IMR-90 (cell line): ENCODE measurements at regions not wholly inside any gene's neighbourhood (a gene's known extent, or its start where the extent isn't known, plus 50 kb on each side); places are given as distances from the start of the nearest gene placed in this dataset.

Source experiments
- ATAC-seq: fragments of 200-7000 bp; cut with Tn5 transposase; 2 replicates; pipeline ENCODE4 v1.9.1; 2020; ENCODE audit warnings: low read depth, mild to moderate bottlenecking, moderate library complexity
- BruUV-seq: library from RNA; stranded (reverse); fragments of 400-500 nt; replicated peaks from 2 replicates; lab custom pipeline; 2021; lab: Mats Ljungman, UMichigan
- CTCF ChIA-PET: fragments of 300-600 bp; formaldehyde crosslinking; extraction: SDS; loops from one replicate; lab custom pipeline; 2021; ENCODE audit warnings: antibody characterized with exemption; lab: Yijun Ruan, JAX
- POLR2A ChIA-PET: fragments of 300-600 bp; sonication (Branson Sonifier 250); formaldehyde crosslinking; loops from one replicate; lab custom pipeline; 2022; ENCODE audit warnings: antibody characterized with exemption; ENCODE audit not compliant: unreplicated experiment; lab: Charles Lee
- DNase-seq: peaks from one replicate; pipeline ENCODE4 v3.0.0; 2013
- H2AFZ ChIP-seq: replicated peaks from 2 replicates; pipeline ENCODE3; 2013; ENCODE audit warnings: low read length, mild to moderate bottlenecking; ENCODE audit not compliant: poor library complexity
- H2AK5ac ChIP-seq: 2 replicates; pipeline ENCODE4 v1.6.1; 2013; ENCODE audit warnings: low read depth, low read length, inconsistent platforms
- H2AK9ac ChIP-seq: replicated peaks from 2 replicates; pipeline ENCODE3; 2013; ENCODE audit warnings: mild to moderate bottlenecking, low read depth, low read length, moderate library complexity; ENCODE audit not compliant: poor library complexity
- H2BK120ac ChIP-seq: 2 replicates; pipeline ENCODE4 v1.6.1; 2013; ENCODE audit warnings: low read depth, low read length, inconsistent platforms
- H2BK15ac ChIP-seq: 3 replicates; pipeline ENCODE4 v1.6.1; 2013; ENCODE audit warnings: low read depth, low read length, inconsistent platforms
- H2BK20ac ChIP-seq: 2 replicates; pipeline ENCODE4 v1.6.1; 2013; ENCODE audit warnings: low read depth, mild to moderate bottlenecking, inconsistent platforms, low read length, moderate library complexity
- H2BK5ac ChIP-seq: 2 replicates; pipeline ENCODE4 v1.6.1; 2013; ENCODE audit warnings: mild to moderate bottlenecking, low read depth, low read length, inconsistent platforms; ENCODE audit not compliant: poor library complexity, severe bottlenecking
- H3K14ac ChIP-seq: replicated peaks from 2 replicates; pipeline ENCODE4 v1.6.1; 2013; ENCODE audit warnings: low read depth, low read length, inconsistent platforms
- H3K18ac ChIP-seq: 2 replicates; pipeline ENCODE4 v1.6.1; 2013; ENCODE audit warnings: low read depth, low read length, control low read depth
- H3K23ac ChIP-seq: 2 replicates; pipeline ENCODE4 v1.6.1; 2013; ENCODE audit warnings: low read depth, low read length, inconsistent platforms
- H3K27ac ChIP-seq: 2 replicates; pipeline ENCODE4 v1.5.1; 2013; ENCODE audit warnings: mild to moderate bottlenecking, control low read depth, low read length; ENCODE audit not compliant: insufficient read depth
- H3K27me3 ChIP-seq: 2 replicates; pipeline ENCODE4 v1.6.1; 2013; ENCODE audit warnings: low read length; ENCODE audit not compliant: control insufficient read depth, insufficient read depth
- H3K36me3 ChIP-seq: 2 replicates; pipeline ENCODE4 v1.6.1; 2013; ENCODE audit warnings: low read length, mixed read lengths; ENCODE audit not compliant: control insufficient read depth, insufficient read depth
- H3K4ac ChIP-seq: 2 replicates; pipeline ENCODE4 v1.6.1; 2013; ENCODE audit warnings: low read depth, low read length, inconsistent platforms
- H3K4me1 ChIP-seq: 2 replicates; pipeline ENCODE4 v1.6.1; 2013; ENCODE audit warnings: low read length, mixed read lengths; ENCODE audit not compliant: control insufficient read depth, insufficient read depth
- H3K4me2 ChIP-seq: 2 replicates; pipeline ENCODE4 v1.6.1; 2013; ENCODE audit warnings: low read depth, mild to moderate bottlenecking, control low read depth, low read length, moderate library complexity
- H3K4me3 ChIP-seq: 2 replicates; pipeline ENCODE4 v1.5.1; 2013; ENCODE audit warnings: low read depth, mild to moderate bottlenecking, control low read depth, low read length, moderate library complexity; ENCODE audit not compliant: insufficient read depth
- H3K56ac ChIP-seq: 2 replicates; pipeline ENCODE4 v1.6.1; 2013; ENCODE audit warnings: low read length, inconsistent platforms; ENCODE audit not compliant: insufficient read depth; ENCODE audit errors: extremely low read depth
- H3K79me1 ChIP-seq, 2 experiments: 2 replicates each; pipeline ENCODE4 v1.6.1; 2013; ENCODE audit warnings: low read length in 2 of 2, inconsistent platforms in 1 of 2, low read depth in 1 of 2
- H3K9ac ChIP-seq: 2 replicates; pipeline ENCODE4 v1.6.1; 2013; ENCODE audit warnings: low read depth, low read length, control low read depth
- H3K9me1 ChIP-seq: 2 replicates; pipeline ENCODE4 v1.6.1; 2013; ENCODE audit warnings: low read length, inconsistent platforms; ENCODE audit not compliant: insufficient read depth
- H3K9me3 ChIP-seq: 2 replicates; pipeline ENCODE4 v1.6.1; 2013; ENCODE audit warnings: low read length; ENCODE audit not compliant: control insufficient read depth, insufficient read depth
- H4K20me1 ChIP-seq: 2 replicates; pipeline ENCODE4 v1.6.1; 2013; ENCODE audit warnings: low read length, inconsistent platforms; ENCODE audit not compliant: insufficient read depth
- H4K5ac ChIP-seq: 2 replicates; pipeline ENCODE4 v1.6.1; 2013; ENCODE audit warnings: mild to moderate bottlenecking, low read depth, low read length, control low read depth
- H4K8ac ChIP-seq, 2 experiments: 2 replicates each; pipeline ENCODE4 v1.6.1; 2013; ENCODE audit warnings: low read depth in 2 of 2, low read length in 2 of 2, control low read depth in 1 of 2, inconsistent platforms in 1 of 2
- H4K91ac ChIP-seq: 2 replicates; pipeline ENCODE4 v1.6.1; 2013; ENCODE audit warnings: low read depth, low read length, inconsistent platforms; ENCODE audit not compliant: insufficient read depth
- CTCF ChIP-seq: conservative IDR thresholded peaks from 2 replicates; pipeline ENCODE4 v1.5.1; 2012; ENCODE audit warnings: mild to moderate bottlenecking, low read depth, low read length, improper control_type of control experiment
- ELK1 ChIP-seq: fragments of 150-350 bp; IDR thresholded peaks from 2 replicates; pipeline ENCODE4 v1.6.1; 2016; ENCODE audit warnings: low read depth, mild to moderate bottlenecking, low read length, moderate library complexity, borderline replicate concordance
- POLR2A ChIP-seq: IDR thresholded peaks from 2 replicates; pipeline ENCODE4 v1.6.1; 2012; ENCODE audit warnings: mild to moderate bottlenecking, low read depth, low read length
- RCOR1 ChIP-seq: IDR thresholded peaks from 2 replicates; pipeline ENCODE4 v1.6.1; 2012; ENCODE audit warnings: mild to moderate bottlenecking, low read length, improper control_type of control experiment; ENCODE audit not compliant: insufficient replicate concordance
- WGBS, 2 experiments: methylation state at CpG; one replicate each; pipeline versions ENCODE4 v1.1.5 to v1.1.7; 2013; ENCODE audit warnings: missing lambda C conversion rate in 2 of 2; ENCODE audit not compliant: insufficient read length in 1 of 2; ENCODE audit errors: extremely low coverage in 2 of 2; 5-methylcytosine and 5-hydroxymethylcytosine counted together
- dilution Hi-C: fragments of 300-500 bp; cut with HindIII; formaldehyde crosslinking; loops from one replicate; pipeline ENCODE4 v1.14.3; 2018; ENCODE audit warnings: low sequenced_read_pairs; ENCODE audit not compliant: unreplicated experiment
- in situ Hi-C: fragments of 300-500 bp; cut with MboI; formaldehyde crosslinking; loops from 3 replicates; pipeline ENCODE4 v1.14.3; 2019; ENCODE audit warnings: low sequenced_read_pairs, inconsistent platforms, mixed read lengths
- intact Hi-C: fragments of 100-400 bp; cut with micrococcal nuclease; formaldehyde crosslinking; loops from 2 replicates; pipeline ENCODE4 v1.10.0; 2022

- TF ChIP-seq ELK1: no peak
- no peak for TF ChIP-seq RCOR1
- TF ChIP-seq CTCF: no peak
- no peak for TF ChIP-seq POLR2A
- POLR2A ChIA-PET: no interaction called here
- H3K4ac ChIP-seq: no peak overlapping the region
- no peaks in the 10 kb centered on the region for H3K79me1 ChIP-seq
- no peak overlapping the region for H3K4me3 ChIP-seq
- H3K23ac ChIP-seq: no peak overlapping the region
- H3K14ac ChIP-seq: no peak overlapping the region
- ATAC-seq (no peak), DNase-seq (no peak)
- CTCF ChIA-PET: no interaction called here
- no peak overlapping the region for H3K18ac ChIP-seq
- no peaks in the 10 kb centered on the region for H4K20me1 ChIP-seq
- H4K5ac ChIP-seq: no peak overlapping the region
- H3K56ac ChIP-seq: no peak overlapping the region
- H4K8ac ChIP-seq: no peak overlapping the region
- no peaks in the 10 kb centered on the region for H3K4me1 ChIP-seq
- no peak overlapping the region for H3K9ac ChIP-seq
- H3K9me1 ChIP-seq: no peaks in the 10 kb centered on the region
- H3K9me3 ChIP-seq: no peaks in the 10 kb centered on the region
- H2BK5ac ChIP-seq: no peak overlapping the region
- no peak overlapping the region for H2BK20ac ChIP-seq
- H3K4me2 ChIP-seq: no peak overlapping the region
- no peak overlapping the region for H3K27ac ChIP-seq
- WGBS, 2 experiments: no CpG with 5 or more reads among the region's 1 CpG
- BruUV-seq: no TSS peak
- in situ Hi-C loops (no loop called here), dilution Hi-C loops (no loop called here), intact Hi-C loops (no loop called here)
- no peaks in the 10 kb centered on the region for H3K27me3 ChIP-seq
- H2AK9ac ChIP-seq: no peak overlapping the region
- H2AK5ac ChIP-seq: no peak overlapping the region
- H2BK15ac ChIP-seq: no peak overlapping the region
- no peak overlapping the region for H2AFZ ChIP-seq
- H4K91ac ChIP-seq: no peak overlapping the region
- H3K36me3 ChIP-seq: no peaks in the 10 kb centered on the region
- H2BK120ac ChIP-seq: no peak overlapping the region
These were observed 457.8 kb upstream of the ZNF385D start for GRCh38 chr3:22208844-22209243.
